Nephron (organoid): ENCODE measurements at regions not wholly inside any gene's neighbourhood (a gene's known extent, or its start where the extent isn't known, plus 50 kb on each side); places are given as distances from the start of the nearest gene placed in this dataset.

Experiments
- H3K27ac Mint-ChIP-seq, 3 experiments: 2 replicates each; pipeline ENCODE4 v1.8.0; 2020; ENCODE audit warnings: mixed read lengths in 3 of 3, mild to moderate bottlenecking in 2 of 3, moderate library complexity in 1 of 3
- H3K27me3 Mint-ChIP-seq: 2 replicates; pipeline ENCODE4 v1.8.0; 2021; ENCODE audit warnings: low read depth, mild to moderate bottlenecking, moderate library complexity, mixed read lengths
- H3K36me3 Mint-ChIP-seq: 2 replicates; pipeline ENCODE4 v1.8.0; 2020; ENCODE audit warnings: low read depth, mixed read lengths
- H3K4me1 Mint-ChIP-seq: 2 replicates; pipeline ENCODE4 v1.8.0; 2020; ENCODE audit warnings: mixed read lengths
- H3K4me3 Mint-ChIP-seq, 3 experiments: 2 replicates each; pipeline ENCODE4 v1.8.0; 2020; ENCODE audit warnings: mild to moderate bottlenecking in 3 of 3, mixed read lengths in 3 of 3, moderate library complexity in 2 of 3
- H3K9me3 Mint-ChIP-seq: 2 replicates; pipeline ENCODE4 v1.8.0; 2020; ENCODE audit warnings: mixed read lengths
- TF ChIP-seq, protein P1 (sequence below), 3 experiments: fragments of 200-600 bp; sonication (generic); IDR thresholded peaks; one replicate each; pipeline ENCODE4 v1.5.0; 2021; ENCODE audit warnings: antibody characterized with exemption in 3 of 3; ENCODE audit not compliant: unreplicated experiment in 3 of 3

DNA sequence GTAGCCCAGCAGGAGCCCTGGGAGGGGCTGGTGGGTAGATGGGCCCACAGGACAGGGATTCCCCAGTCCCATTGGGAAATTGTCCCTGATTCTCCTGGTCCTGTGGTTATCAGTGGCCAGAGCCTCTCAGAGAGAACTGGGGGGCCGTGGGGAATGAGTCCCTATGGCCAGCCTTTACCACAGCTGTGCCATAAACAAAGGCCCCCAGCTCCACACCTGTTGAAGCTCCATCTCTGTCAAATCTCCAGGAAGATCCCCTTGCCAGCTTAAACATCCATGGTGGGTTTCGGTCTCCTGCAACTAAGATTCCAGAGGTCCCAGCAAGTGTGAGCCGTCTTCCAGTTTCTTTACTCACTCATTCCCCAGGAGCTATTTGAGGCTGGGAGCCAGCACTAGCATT, 897.1 kb downstream of the LRRTM4 start:
- Mint-ChIP-seq H3K36me3 (no peaks in the 10 kb centered on the region), H3K9me3 (peaks cover 16% of the 10 kb centered on the region), H3K4me3 (no peak overlapping the region), H3K27ac (no peak overlapping the region), H3K27me3 (no peaks in the 10 kb centered on the region), H3K4me1 (no peaks in the 10 kb centered on the region)
- TF ChIP-seq, protein P1, sequence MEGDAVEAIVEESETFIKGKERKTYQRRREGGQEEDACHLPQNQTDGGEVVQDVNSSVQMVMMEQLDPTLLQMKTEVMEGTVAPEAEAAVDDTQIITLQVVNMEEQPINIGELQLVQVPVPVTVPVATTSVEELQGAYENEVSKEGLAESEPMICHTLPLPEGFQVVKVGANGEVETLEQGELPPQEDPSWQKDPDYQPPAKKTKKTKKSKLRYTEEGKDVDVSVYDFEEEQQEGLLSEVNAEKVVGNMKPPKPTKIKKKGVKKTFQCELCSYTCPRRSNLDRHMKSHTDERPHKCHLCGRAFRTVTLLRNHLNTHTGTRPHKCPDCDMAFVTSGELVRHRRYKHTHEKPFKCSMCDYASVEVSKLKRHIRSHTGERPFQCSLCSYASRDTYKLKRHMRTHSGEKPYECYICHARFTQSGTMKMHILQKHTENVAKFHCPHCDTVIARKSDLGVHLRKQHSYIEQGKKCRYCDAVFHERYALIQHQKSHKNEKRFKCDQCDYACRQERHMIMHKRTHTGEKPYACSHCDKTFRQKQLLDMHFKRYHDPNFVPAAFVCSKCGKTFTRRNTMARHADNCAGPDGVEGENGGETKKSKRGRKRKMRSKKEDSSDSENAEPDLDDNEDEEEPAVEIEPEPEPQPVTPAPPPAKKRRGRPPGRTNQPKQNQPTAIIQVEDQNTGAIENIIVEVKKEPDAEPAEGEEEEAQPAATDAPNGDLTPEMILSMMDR (IDR thresholded peaks at IDR 0.05; ENCODE audit: unreplicated experiment in 3 of 3): no peak

DNA sequence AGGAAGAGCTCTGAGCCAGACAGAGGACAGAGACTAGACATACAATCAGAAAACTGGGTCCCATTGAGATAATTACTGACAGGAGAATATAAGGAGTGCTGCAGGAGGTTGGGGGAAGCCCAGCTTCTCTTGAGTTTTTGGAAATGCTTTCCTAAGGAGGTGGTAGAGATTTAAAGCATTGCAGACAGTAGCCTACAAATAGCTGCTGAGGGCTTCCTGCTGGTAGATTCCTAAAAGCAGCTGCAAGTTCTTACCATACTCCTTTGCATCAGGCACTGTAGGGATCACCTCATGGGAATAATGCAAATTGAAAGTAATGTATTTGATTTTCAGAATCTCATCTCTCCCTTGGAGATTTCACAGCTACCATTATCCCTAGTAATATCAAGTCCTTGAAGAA, 902.6 kb upstream of the GCFC2 start:
- H3K9me3 Mint-ChIP-seq: no peaks in the 10 kb centered on the region
- peaks cover 11% of the 10 kb centered on the region for H3K4me1 Mint-ChIP-seq
- TF ChIP-seq, protein P1 (IDR thresholded peaks at IDR 0.05; ENCODE audit: unreplicated experiment in 3 of 3): no peak
- no peaks in the 10 kb centered on the region for H3K27me3 Mint-ChIP-seq
- H3K36me3 Mint-ChIP-seq: no peaks in the 10 kb centered on the region
- H3K4me3 Mint-ChIP-seq: no peak overlapping the region
- no peak overlapping the region for H3K27ac Mint-ChIP-seq

DNA sequence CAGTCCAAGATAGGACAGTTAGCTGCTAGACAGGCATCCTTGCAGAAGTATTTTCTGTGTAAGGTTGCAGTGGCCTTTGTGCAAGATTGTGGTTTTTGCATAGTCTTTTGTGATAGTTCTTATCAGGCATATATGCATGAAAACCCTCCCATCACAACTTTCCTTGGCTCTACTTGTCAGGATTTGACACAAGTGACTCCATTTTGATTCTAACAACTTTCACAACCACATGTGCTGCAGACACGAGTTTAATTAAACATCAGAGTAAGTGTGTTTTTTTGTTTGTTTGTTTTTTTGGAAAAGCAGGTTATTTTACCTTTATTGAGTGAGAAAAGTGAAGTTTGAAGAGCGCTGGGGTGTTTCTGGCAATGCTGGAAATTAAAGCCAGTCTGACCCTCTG, 902.0 kb upstream of the GCFC2 start:
- Mint-ChIP-seq H3K36me3 (no peaks in the 10 kb centered on the region), H3K9me3 (no peaks in the 10 kb centered on the region), H3K4me1 (peaks cover 11% of the 10 kb centered on the region), H3K27me3 (no peaks in the 10 kb centered on the region), H3K27ac (no peak overlapping the region), H3K4me3 (no peak overlapping the region)
- TF ChIP-seq, protein P1 (IDR thresholded peaks at IDR 0.05; ENCODE audit: unreplicated experiment in 3 of 3): no peak

DNA sequence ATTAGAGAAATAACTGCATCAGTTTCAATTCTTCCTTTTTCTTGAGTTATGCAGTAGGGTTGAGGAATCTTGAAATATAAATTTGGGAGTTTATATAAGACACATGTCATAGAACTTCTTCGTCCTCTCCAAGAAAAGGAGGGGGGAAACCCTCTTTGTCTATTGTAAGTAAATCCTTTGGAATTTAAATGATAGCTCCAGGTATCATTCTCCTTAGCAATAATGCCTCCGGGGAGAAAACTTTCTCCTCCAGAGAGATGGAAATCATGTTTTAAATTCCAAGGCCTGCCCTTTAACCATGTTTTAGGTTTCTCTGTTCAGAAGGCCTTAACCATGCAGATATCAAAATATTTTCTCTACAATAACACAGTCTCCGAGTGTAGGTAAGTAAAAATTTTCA, 899.7 kb upstream of the GCFC2 start:
- no peaks in the 10 kb centered on the region for H3K9me3 Mint-ChIP-seq
- no peaks in the 10 kb centered on the region for H3K36me3 Mint-ChIP-seq
- H3K4me3 Mint-ChIP-seq: no peak overlapping the region
- H3K27ac Mint-ChIP-seq: no peak overlapping the region
- TF ChIP-seq, protein P1 (IDR thresholded peaks at IDR 0.05; ENCODE audit: unreplicated experiment in 3 of 3): no peak
- H3K4me1 Mint-ChIP-seq: peaks cover 10% of the 10 kb centered on the region
- H3K27me3 Mint-ChIP-seq: no peaks in the 10 kb centered on the region

DNA sequence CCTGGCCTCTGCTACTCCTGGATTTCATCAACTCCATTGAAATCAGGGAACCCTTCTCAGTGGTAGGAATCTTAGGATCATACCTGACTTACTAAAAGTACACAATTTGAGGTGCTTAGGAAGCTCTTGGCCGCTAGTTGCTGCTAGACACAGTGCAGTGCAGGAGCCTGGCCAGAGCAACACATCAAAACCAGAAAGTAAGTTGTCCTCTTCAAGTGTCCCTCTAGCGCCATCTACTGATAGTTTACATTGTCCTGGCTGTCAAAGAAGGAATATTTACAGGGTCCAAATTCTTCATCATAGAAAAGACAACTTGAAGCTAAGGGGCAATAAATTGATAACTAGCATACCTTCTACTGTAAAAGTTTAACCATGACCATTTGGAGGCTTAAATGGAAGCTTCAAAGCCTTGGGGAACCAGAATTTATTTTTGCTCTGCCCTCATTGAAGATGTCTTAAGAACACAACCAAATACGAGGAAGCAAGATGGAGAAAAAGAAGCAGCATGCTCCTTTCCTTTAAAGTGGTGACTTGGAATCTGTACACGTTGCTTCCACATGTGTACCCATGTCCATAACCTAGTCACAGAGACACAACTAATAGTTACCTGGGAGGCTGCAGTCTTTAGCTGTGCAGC, 889.1 kb upstream of the GCFC2 start:
- no peak overlapping the region for H3K27ac Mint-ChIP-seq
- no peak overlapping the region for H3K4me3 Mint-ChIP-seq
- H3K27me3 Mint-ChIP-seq: no peaks in the 10 kb centered on the region
- H3K9me3 Mint-ChIP-seq: peaks cover 4% of the 10 kb centered on the region
- TF ChIP-seq, protein P1 (IDR thresholded peaks at IDR 0.05; ENCODE audit: unreplicated experiment in 3 of 3): peak; percentile 80 to 90 (median 82)
- H3K4me1 Mint-ChIP-seq: peaks cover 6% of the 10 kb centered on the region
- H3K36me3 Mint-ChIP-seq: no peaks in the 10 kb centered on the region

DNA sequence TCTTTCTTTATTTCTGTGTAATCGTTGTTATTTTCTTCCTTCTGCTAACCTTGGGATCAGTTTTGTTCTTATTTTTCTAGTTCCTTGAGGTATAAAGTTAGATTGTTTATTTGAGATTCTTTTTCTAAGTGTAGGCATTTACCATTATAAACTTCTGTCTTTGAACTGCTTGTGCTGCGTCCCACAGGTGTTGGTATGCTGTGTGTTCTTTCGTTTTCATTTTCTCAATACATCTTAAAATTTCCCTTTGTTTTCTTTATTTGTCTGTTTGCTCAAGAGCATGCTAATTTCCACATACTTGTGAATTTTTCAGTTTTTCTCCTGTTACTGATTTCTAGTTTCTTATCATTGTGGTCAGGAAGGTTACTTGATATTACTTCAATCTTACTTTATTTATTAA, 873.8 kb upstream of the GCFC2 start:
- Mint-ChIP-seq H3K4me1 (no peaks in the 10 kb centered on the region), H3K4me3 (no peak overlapping the region), H3K9me3 (peaks cover 15% of the 10 kb centered on the region), H3K36me3 (no peaks in the 10 kb centered on the region), H3K27me3 (no peaks in the 10 kb centered on the region), H3K27ac (no peak overlapping the region)
- TF ChIP-seq, protein P1 (IDR thresholded peaks at IDR 0.05; ENCODE audit: unreplicated experiment in 3 of 3): no peak
